Body of pancreas (tissue), 4 donors: ENCODE measurements at regions not wholly inside any gene's neighbourhood (a gene's known extent, or its start where the extent isn't known, plus 50 kb on each side); places are given as distances from the start of the nearest gene placed in this dataset.

Experiments
- POLR2A ChIP-seq, 3 donors: fragments of 450-650 bp; IDR thresholded peaks; one replicate each; pipeline ENCODE4 v1.6.1; 2016; ENCODE audit warnings: antibody characterized with exemption in 3 of 3, mild to moderate bottlenecking in 2 of 3
- TF ChIP-seq, protein P1 (sequence below), 7 experiments: fragments of 450-650 bp in 4 of 7; fragments of 200-600 bp in 3 of 7; sonication (generic) in 3 of 7; IDR thresholded peaks; one replicate each; pipeline ENCODE4 v1.5.1; 2016 to 2019; ENCODE audit warnings: antibody characterized with exemption in 7 of 7

DNA sequence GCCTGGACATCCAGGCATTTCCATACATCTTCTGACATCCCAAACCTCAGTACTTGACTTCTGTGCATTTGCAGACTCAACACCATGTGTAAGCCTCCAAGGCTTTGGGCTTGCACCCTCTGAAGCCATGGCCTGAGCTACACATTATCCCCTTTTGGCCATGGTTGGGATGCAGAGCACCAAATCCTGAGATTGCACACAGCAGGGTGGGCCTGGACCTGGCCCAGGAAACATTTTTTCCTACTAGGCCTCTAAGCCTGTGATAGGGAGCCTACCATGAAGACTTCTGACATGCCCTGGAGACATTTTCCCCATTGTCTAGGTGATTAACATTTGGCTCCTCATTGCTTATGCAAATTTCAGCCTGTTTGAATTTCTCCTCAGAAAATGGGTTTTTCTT lies 853.4 kb upstream of the SPRY2 start:
- TF ChIP-seq POLR2A (IDR thresholded peaks at IDR 0.05): no peak
- TF ChIP-seq, protein P1, sequence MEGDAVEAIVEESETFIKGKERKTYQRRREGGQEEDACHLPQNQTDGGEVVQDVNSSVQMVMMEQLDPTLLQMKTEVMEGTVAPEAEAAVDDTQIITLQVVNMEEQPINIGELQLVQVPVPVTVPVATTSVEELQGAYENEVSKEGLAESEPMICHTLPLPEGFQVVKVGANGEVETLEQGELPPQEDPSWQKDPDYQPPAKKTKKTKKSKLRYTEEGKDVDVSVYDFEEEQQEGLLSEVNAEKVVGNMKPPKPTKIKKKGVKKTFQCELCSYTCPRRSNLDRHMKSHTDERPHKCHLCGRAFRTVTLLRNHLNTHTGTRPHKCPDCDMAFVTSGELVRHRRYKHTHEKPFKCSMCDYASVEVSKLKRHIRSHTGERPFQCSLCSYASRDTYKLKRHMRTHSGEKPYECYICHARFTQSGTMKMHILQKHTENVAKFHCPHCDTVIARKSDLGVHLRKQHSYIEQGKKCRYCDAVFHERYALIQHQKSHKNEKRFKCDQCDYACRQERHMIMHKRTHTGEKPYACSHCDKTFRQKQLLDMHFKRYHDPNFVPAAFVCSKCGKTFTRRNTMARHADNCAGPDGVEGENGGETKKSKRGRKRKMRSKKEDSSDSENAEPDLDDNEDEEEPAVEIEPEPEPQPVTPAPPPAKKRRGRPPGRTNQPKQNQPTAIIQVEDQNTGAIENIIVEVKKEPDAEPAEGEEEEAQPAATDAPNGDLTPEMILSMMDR (IDR thresholded peaks at IDR 0.05): no peak
